ENCODE measurements at regions not wholly inside any gene's neighbourhood (a gene's known extent, or its start where the extent isn't known, plus 50 kb on each side); places are given as distances from the start of the nearest gene placed in this dataset.
"Not testable (repeated sequence)": the region's sequence is repeated elsewhere in the genome, so short reads cannot be mapped to it uniquely, and the experiment has no call there.

DNA sequence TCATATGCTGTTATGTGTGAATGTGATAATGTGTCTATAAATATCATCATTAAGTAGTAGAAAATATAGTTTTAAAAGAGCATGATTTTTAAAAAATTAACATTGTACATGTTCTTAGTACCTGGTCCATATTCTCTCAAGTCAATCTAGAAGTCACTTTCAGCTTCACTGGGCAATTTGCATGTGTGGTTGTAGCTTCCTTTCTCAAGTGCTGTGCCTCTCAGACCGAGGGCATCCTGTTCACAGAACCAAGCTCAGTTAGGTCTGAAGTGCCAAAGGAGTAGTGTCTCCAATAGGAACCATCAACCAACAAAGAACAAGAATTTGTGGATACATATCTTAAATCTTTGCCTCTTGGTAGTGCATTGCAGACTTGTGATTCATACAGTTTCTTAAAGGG lies 541.8 kb upstream of the SLC10A2 start:
- Histone ChIP-seq H3K27me3 (ENCODE audit: insufficient read depth, low read depth, severe bottlenecking) (no peaks in the 10 kb centered on the region), H3K4me3 (ENCODE audit: low read depth, low read length) (no peak overlapping the region), H3K27ac (no peak overlapping the region), H3K36me3 (no peaks in the 10 kb centered on the region), H3K9me3 (ENCODE audit: severe bottlenecking) (no peaks in the 10 kb centered on the region)
- no peak for TF ChIP-seq CTCF (IDR thresholded peaks at IDR 0.05; ENCODE audit: low read depth, low read length)
- no peak for DNase-seq

- Histone ChIP-seq H3K36me3 (no peaks in the 10 kb centered on the region), H3K4me3 (ENCODE audit: low read depth, low read length) (no peak overlapping the region), H3K27me3 (ENCODE audit: insufficient read depth, low read depth, severe bottlenecking) (no peaks in the 10 kb centered on the region), H3K27ac (no peak overlapping the region), H3K9me3 (ENCODE audit: severe bottlenecking) (no peaks in the 10 kb centered on the region)
- TF ChIP-seq CTCF (IDR thresholded peaks at IDR 0.05; ENCODE audit: low read depth, low read length), result no peak
- no peak for DNase-seq
Observed at GRCh38 chr13:103605546-103606326, 539.5 kb upstream of the SLC10A2 start.

- DNase-seq; H3K27ac ChIP-seq; H3K27me3 ChIP-seq (ENCODE audit: insufficient read depth, low read depth, severe bottlenecking): not testable (repeated sequence)
Observed at GRCh38 chr13:103599870-103600269, 533.7 kb upstream of the SLC10A2 start.

GRCh38 chr13:103598671-103599070 lies 532.5 kb upstream of the SLC10A2 start:
- no peaks in the 10 kb centered on the region for H3K9me3 ChIP-seq (ENCODE audit: severe bottlenecking)
- no peak for TF ChIP-seq CTCF (IDR thresholded peaks at IDR 0.05; ENCODE audit: low read depth, low read length)
- H3K4me3 ChIP-seq (ENCODE audit: low read depth, low read length), result no peak overlapping the region
- H3K27me3 ChIP-seq (ENCODE audit: insufficient read depth, low read depth, severe bottlenecking), result no peaks in the 10 kb centered on the region
- no peak overlapping the region for H3K27ac ChIP-seq
- DNase-seq, result no peak
- H3K36me3 ChIP-seq, result no peaks in the 10 kb centered on the region

More at GRCh38 chr13:103599870-103600269, 533.7 kb upstream of the SLC10A2 start:
- H3K9me3 ChIP-seq (ENCODE audit: severe bottlenecking); H3K4me3 ChIP-seq (ENCODE audit: low read depth, low read length); H3K36me3 ChIP-seq: not testable (repeated sequence)

- H3K36me3 ChIP-seq, result no peaks in the 10 kb centered on the region
- TF ChIP-seq CTCF (IDR thresholded peaks at IDR 0.05; ENCODE audit: low read depth, low read length), result no peak
- DNase-seq, result no peak
- peaks cover 5% of the 10 kb centered on the region for H3K9me3 ChIP-seq (ENCODE audit: severe bottlenecking)
- no peak overlapping the region for H3K4me3 ChIP-seq (ENCODE audit: low read depth, low read length)
- no peaks in the 10 kb centered on the region for H3K27me3 ChIP-seq (ENCODE audit: insufficient read depth, low read depth, severe bottlenecking)
- no peak overlapping the region for H3K27ac ChIP-seq
Observed at GRCh38 chr13:103573446-103573845, 507.2 kb upstream of the SLC10A2 start.

DNA sequence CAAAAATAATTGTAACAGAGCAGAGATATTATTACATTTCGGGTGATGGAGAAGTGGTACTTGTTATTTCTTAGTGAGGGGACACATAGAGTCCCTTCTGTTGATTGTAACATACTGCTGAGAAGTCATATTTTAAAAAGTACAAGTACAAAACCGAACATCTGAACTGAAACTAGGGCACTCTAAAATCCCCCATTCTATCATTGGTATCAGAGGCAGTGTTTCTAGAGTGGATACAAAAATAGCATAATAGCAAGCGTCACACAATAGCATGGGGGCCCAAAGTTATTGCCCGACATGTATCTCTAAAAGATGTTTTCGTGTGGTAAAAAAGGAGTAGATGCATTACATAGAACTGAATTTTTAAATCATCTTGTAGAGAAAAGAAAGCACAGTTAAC lies 502.1 kb upstream of the SLC10A2 start:
- no peak for TF ChIP-seq CTCF (IDR thresholded peaks at IDR 0.05; ENCODE audit: low read depth, low read length)
- no peak for DNase-seq
- peaks cover 3% of the 10 kb centered on the region for H3K9me3 ChIP-seq (ENCODE audit: severe bottlenecking)
- no peaks in the 10 kb centered on the region for H3K36me3 ChIP-seq
- H3K4me3 ChIP-seq (ENCODE audit: low read depth, low read length), result no peak overlapping the region
- no peak overlapping the region for H3K27ac ChIP-seq
- H3K27me3 ChIP-seq (ENCODE audit: insufficient read depth, low read depth, severe bottlenecking), result no peaks in the 10 kb centered on the region
